ENCODE measurements at regions not wholly inside any gene's neighbourhood (a gene's known extent, or its start where the extent isn't known, plus 50 kb on each side); places are given as distances from the start of the nearest gene placed in this dataset.
"Not testable (repeated sequence)": the region's sequence is repeated elsewhere in the genome, so short reads cannot be mapped to it uniquely, and the experiment has no call there.

- TF ChIP-seq CTCF (IDR thresholded peaks at IDR 0.05; ENCODE audit: borderline replicate concordance, control extremely low read depth, extremely low read depth, insufficient read depth, missing control alignments) = no peak
- in situ Hi-C loops (cut with MboI; ENCODE audit: low sequenced_read_pairs, unreplicated experiment) = no loop called here
- no peak for DNase-seq (ENCODE audit: low spot score)
These were observed 758.5 kb upstream of the CTNND2 start for GRCh38 chr5:12662545-12663314.

GRCh38 chr5:12661617-12662370 lies 757.5 kb upstream of the CTNND2 start:
- DNase-seq (ENCODE audit: low spot score) = no peak
- no peak for TF ChIP-seq CTCF (IDR thresholded peaks at IDR 0.05; ENCODE audit: borderline replicate concordance, control extremely low read depth, extremely low read depth, insufficient read depth, missing control alignments)
- in situ Hi-C loops (cut with MboI; ENCODE audit: low sequenced_read_pairs, unreplicated experiment) = no loop called here

GRCh38 chr5:12660279-12661107 lies 756.2 kb upstream of the CTNND2 start:
- in situ Hi-C loops (cut with MboI; ENCODE audit: low sequenced_read_pairs, unreplicated experiment); DNase-seq (ENCODE audit: low spot score): not testable (repeated sequence)

GRCh38 chr5:12659686-12660085 lies 755.4 kb upstream of the CTNND2 start:
- in situ Hi-C loops (cut with MboI; ENCODE audit: low sequenced_read_pairs, unreplicated experiment) = no loop called here
- no peak for TF ChIP-seq CTCF (IDR thresholded peaks at IDR 0.05; ENCODE audit: borderline replicate concordance, control extremely low read depth, extremely low read depth, insufficient read depth, missing control alignments)
- DNase-seq (ENCODE audit: low spot score) = no peak

- DNase-seq (ENCODE audit: low spot score) = no peak
- in situ Hi-C loops (cut with MboI; ENCODE audit: low sequenced_read_pairs, unreplicated experiment) = no loop called here
- no peak for TF ChIP-seq CTCF (IDR thresholded peaks at IDR 0.05; ENCODE audit: borderline replicate concordance, control extremely low read depth, extremely low read depth, insufficient read depth, missing control alignments)
These were observed 754.7 kb upstream of the CTNND2 start for GRCh38 chr5:12658871-12659446.

- DNase-seq (ENCODE audit: low spot score); in situ Hi-C loops (cut with MboI; ENCODE audit: low sequenced_read_pairs, unreplicated experiment): not testable (repeated sequence)
These were observed 753.7 kb upstream of the CTNND2 start for GRCh38 chr5:12657914-12658474.

- in situ Hi-C loops (cut with MboI; ENCODE audit: low sequenced_read_pairs, unreplicated experiment) = no loop called here
- no peak for TF ChIP-seq CTCF (IDR thresholded peaks at IDR 0.05; ENCODE audit: borderline replicate concordance, control extremely low read depth, extremely low read depth, insufficient read depth, missing control alignments)
- DNase-seq (ENCODE audit: low spot score) = no peak
These were observed 751.4 kb upstream of the CTNND2 start for GRCh38 chr5:12655675-12656074.

Data from GM13976 (cell line).